DMS153 (cell line): ENCODE measurements at regions not wholly inside any gene's neighbourhood (a gene's known extent, or its start where the extent isn't known, plus 50 kb on each side); places are given as distances from the start of the nearest gene placed in this dataset.
A peak's percentile ranks its signal among the peaks of the same experiment; 100 is the strongest.
"Not testable (repeated sequence)": the region's sequence is repeated elsewhere in the genome, so short reads cannot be mapped to it uniquely, and the experiment has no call there.

Experiments
- DNase-seq: peaks from one replicate; lab custom pipeline; 2025; lab: John Stamatoyannopoulos, UW

GRCh38 chr22:49004484-49005399, 822.9 kb downstream of the BRD1 start:
- DNase-seq = no peak

- DNase-seq = not testable (repeated sequence)
Observed at GRCh38 chr22:48997605-48998004, 830.1 kb downstream of the BRD1 start.

GRCh38 chr22:48993655-48994054, 834.0 kb downstream of the BRD1 start:
- DNase-seq = no peak

GRCh38 chr22:48984639-48985038, 843.0 kb downstream of the BRD1 start:
- no peak for DNase-seq

- DNase-seq = no peak
Observed at GRCh38 chr22:48982321-48982905, 845.3 kb downstream of the BRD1 start.

- DNase-seq = no peak
Observed at GRCh38 chr22:48981371-48982061, 846.2 kb downstream of the BRD1 start.

- DNase-seq = no peak
Observed at GRCh38 chr22:48980918-48981317, 846.8 kb downstream of the BRD1 start.

- no peak for DNase-seq
Observed at GRCh38 chr22:48980409-48980808, 847.3 kb downstream of the BRD1 start.

GRCh38 chr22:48979482-48979881, 848.2 kb downstream of the BRD1 start:
- peak; percentile 82 for DNase-seq

- peak; percentile 70 for DNase-seq
Observed at GRCh38 chr22:48976556-48977535, 850.8 kb downstream of the BRD1 start.

- DNase-seq = no peak
Observed at GRCh38 chr22:48975886-48976285, 851.8 kb downstream of the BRD1 start.

- no peak for DNase-seq
Observed at GRCh38 chr22:48975316-48975741, 852.3 kb downstream of the BRD1 start.

- no peak for DNase-seq
Observed at GRCh38 chr22:48974443-48975315, 853.0 kb downstream of the BRD1 start.

- no peak for DNase-seq
Observed at GRCh38 chr22:48973694-48974041, 854.0 kb downstream of the BRD1 start.

- DNase-seq = no peak
Observed at GRCh38 chr22:48972979-48973693, 854.5 kb downstream of the BRD1 start.

GRCh38 chr22:48968201-48968959, 859.3 kb downstream of the BRD1 start:
- peak; percentile 53 for DNase-seq

- no peak for DNase-seq
Observed at GRCh38 chr22:48963405-48963804, 864.3 kb downstream of the BRD1 start.

GRCh38 chr22:48961705-48962104, 866.0 kb downstream of the BRD1 start:
- no peak for DNase-seq

- no peak for DNase-seq
Observed at GRCh38 chr22:48960980-48961660, 866.6 kb downstream of the BRD1 start.
